HCT116 (cell line): ENCODE measurements at regions not wholly inside any gene's neighbourhood (a gene's known extent, or its start where the extent isn't known, plus 50 kb on each side); places are given as distances from the start of the nearest gene placed in this dataset.

ENCODE experiments used
- CEBPB ChIP-seq: IDR thresholded peaks from 2 replicates; pipeline ENCODE4 v1.6.1; 2012; ENCODE audit warnings: low read depth
- EGR1 ChIP-seq: IDR thresholded peaks from 2 replicates; pipeline ENCODE4 v1.6.1; 2012; ENCODE audit warnings: low read depth
- EZH2 ChIP-seq: fragments of 200-600 bp; sonication (generic); IDR thresholded peaks from 2 replicates; pipeline ENCODE4 v1.6.1; 2017; ENCODE audit warnings: antibody characterized with exemption, mixed run types
- POLR2A ChIP-seq: IDR thresholded peaks from 2 replicates; pipeline ENCODE4 v1.7.0; 2011; ENCODE audit warnings: borderline replicate concordance; ENCODE audit not compliant: insufficient read depth, insufficient read length; ENCODE audit errors: extremely low read depth
- POLR2AphosphoS5 ChIP-seq: IDR thresholded peaks from 2 replicates; pipeline ENCODE4 v1.6.1; 2011; ENCODE audit warnings: mild to moderate bottlenecking, low read depth, low read length, moderate library complexity
- RAD21 ChIP-seq: IDR thresholded peaks from 2 replicates; pipeline ENCODE4 v1.6.1; 2012; ENCODE audit warnings: low read depth, mild to moderate bottlenecking
- SIN3A ChIP-seq: IDR thresholded peaks from 2 replicates; pipeline ENCODE4 v1.6.1; 2012; ENCODE audit warnings: low read depth
- TCF7L2 ChIP-seq: IDR thresholded peaks from 2 replicates; pipeline ENCODE4 v1.7.0; 2011; ENCODE audit warnings: borderline replicate concordance, inconsistent platforms; ENCODE audit not compliant: insufficient read depth, insufficient read length; ENCODE audit errors: extremely low read depth
- YY1 ChIP-seq: IDR thresholded peaks from 2 replicates; pipeline ENCODE4 v1.6.1; 2011; ENCODE audit warnings: low read length, low read depth, moderate library complexity, mild to moderate bottlenecking; ENCODE audit not compliant: insufficient replicate concordance; ENCODE audit errors: extremely low read depth
- ZFX ChIP-seq: fragments of 450-650 bp; IDR thresholded peaks from 2 replicates; pipeline ENCODE4 v1.6.1; 2017
- TF ChIP-seq, protein P1 (sequence below): IDR thresholded peaks from 2 replicates; pipeline ENCODE4 v1.6.1; 2012
- TF ChIP-seq, protein P2 (sequence below), 3 experiments: fragments of 200-600 bp in 1 of 3; sonication (generic) in 1 of 3; IDR thresholded peaks in 2 of 3; conservative IDR thresholded peaks in 1 of 3; 2 replicates each; pipeline ENCODE4 v1.5.1; 2012 to 2017; ENCODE audit warnings: low read depth in 2 of 3, low read length in 2 of 3, antibody characterized with exemption in 1 of 3, borderline replicate concordance in 1 of 3, control low read depth in 1 of 3, mild to moderate bottlenecking in 1 of 3, mixed read lengths in 1 of 3, mixed run types in 1 of 3, moderate library complexity in 1 of 3; ENCODE audit not compliant: insufficient read depth in 1 of 3
- TF ChIP-seq, protein P3 (sequence below): IDR thresholded peaks from 2 replicates; pipeline ENCODE4 v1.6.1; 2012; ENCODE audit warnings: low read depth

DNA sequence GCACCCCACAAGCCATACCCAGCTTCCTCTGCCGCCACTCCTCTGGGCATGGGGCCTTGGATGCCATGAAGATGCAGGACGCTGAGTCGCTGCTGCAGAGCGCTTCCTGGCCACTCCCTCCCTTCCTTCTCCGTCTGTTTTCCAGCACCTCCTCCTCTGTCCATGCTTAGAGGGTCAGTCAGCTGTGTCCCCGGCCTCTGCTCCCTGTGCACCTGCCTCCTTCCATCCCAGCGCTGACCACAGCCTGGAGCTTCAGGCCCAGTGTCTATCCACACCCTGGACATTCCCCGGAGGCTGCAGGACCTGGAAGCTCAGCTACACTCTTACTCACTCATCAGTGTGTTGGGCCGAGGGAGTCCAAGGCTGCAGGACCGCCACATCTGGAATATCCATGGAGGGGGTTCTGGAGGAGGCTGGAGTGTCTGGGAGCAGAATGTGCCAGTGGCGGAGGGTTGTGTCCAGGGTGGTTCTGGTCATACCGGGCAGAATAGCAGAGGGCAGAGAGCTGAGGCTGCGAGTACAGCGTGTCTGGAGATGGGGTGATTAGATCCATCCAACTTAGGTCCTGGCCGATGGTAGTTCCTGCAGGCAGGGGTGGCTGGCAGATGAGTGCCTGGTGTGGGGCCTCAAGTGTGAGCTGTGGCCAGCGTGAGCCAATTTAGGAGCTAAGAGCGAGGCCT, 58.6 kb upstream of the ADRA2C start:
- TF ChIP-seq ZFX (no peak), POLR2A (no peak), CEBPB (no peak), POLR2AphosphoS5 (no peak), SIN3A (no peak), EGR1 (no peak), YY1 (no peak), RAD21 (no peak), EZH2 (no peak), TCF7L2 (no peak)
- TF ChIP-seq, protein P1, sequence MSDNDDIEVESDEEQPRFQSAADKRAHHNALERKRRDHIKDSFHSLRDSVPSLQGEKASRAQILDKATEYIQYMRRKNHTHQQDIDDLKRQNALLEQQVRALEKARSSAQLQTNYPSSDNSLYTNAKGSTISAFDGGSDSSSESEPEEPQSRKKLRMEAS: no peak
- TF ChIP-seq, protein P2, sequence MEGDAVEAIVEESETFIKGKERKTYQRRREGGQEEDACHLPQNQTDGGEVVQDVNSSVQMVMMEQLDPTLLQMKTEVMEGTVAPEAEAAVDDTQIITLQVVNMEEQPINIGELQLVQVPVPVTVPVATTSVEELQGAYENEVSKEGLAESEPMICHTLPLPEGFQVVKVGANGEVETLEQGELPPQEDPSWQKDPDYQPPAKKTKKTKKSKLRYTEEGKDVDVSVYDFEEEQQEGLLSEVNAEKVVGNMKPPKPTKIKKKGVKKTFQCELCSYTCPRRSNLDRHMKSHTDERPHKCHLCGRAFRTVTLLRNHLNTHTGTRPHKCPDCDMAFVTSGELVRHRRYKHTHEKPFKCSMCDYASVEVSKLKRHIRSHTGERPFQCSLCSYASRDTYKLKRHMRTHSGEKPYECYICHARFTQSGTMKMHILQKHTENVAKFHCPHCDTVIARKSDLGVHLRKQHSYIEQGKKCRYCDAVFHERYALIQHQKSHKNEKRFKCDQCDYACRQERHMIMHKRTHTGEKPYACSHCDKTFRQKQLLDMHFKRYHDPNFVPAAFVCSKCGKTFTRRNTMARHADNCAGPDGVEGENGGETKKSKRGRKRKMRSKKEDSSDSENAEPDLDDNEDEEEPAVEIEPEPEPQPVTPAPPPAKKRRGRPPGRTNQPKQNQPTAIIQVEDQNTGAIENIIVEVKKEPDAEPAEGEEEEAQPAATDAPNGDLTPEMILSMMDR (IDR thresholded peaks at IDR 0.05 in 2 of 3, conservative IDR thresholded peaks at IDR 0.05 in 1 of 3; ENCODE audit: borderline replicate concordance in 1 of 3, insufficient read depth in 1 of 3, low read depth in 2 of 3, low read length in 2 of 3): no peak
- TF ChIP-seq, protein P3, sequence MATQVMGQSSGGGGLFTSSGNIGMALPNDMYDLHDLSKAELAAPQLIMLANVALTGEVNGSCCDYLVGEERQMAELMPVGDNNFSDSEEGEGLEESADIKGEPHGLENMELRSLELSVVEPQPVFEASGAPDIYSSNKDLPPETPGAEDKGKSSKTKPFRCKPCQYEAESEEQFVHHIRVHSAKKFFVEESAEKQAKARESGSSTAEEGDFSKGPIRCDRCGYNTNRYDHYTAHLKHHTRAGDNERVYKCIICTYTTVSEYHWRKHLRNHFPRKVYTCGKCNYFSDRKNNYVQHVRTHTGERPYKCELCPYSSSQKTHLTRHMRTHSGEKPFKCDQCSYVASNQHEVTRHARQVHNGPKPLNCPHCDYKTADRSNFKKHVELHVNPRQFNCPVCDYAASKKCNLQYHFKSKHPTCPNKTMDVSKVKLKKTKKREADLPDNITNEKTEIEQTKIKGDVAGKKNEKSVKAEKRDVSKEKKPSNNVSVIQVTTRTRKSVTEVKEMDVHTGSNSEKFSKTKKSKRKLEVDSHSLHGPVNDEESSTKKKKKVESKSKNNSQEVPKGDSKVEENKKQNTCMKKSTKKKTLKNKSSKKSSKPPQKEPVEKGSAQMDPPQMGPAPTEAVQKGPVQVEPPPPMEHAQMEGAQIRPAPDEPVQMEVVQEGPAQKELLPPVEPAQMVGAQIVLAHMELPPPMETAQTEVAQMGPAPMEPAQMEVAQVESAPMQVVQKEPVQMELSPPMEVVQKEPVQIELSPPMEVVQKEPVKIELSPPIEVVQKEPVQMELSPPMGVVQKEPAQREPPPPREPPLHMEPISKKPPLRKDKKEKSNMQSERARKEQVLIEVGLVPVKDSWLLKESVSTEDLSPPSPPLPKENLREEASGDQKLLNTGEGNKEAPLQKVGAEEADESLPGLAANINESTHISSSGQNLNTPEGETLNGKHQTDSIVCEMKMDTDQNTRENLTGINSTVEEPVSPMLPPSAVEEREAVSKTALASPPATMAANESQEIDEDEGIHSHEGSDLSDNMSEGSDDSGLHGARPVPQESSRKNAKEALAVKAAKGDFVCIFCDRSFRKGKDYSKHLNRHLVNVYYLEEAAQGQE: no peak
